Cardiac fibroblast (primary cell): ENCODE measurements at regions not wholly inside any gene's neighbourhood (a gene's known extent, or its start where the extent isn't known, plus 50 kb on each side); places are given as distances from the start of the nearest gene placed in this dataset.
A peak's percentile ranks its signal among the peaks of the same experiment; 100 is the strongest.

Experiments used
- DNase-seq, 2 donors: peaks; one replicate each; pipeline versions ENCODE4 v3.0.0 to v3.0.0-alpha.2; 2010; ENCODE audit warnings: low read depth in 2 of 2
- H3K4me3 ChIP-seq, 2 donors: replicated peaks in 1 of 2; 1 replicate in 1 of 2; 2 replicates in 1 of 2; pipeline ENCODE4 v1.5.1; 2011; ENCODE audit warnings: low read depth in 2 of 2, low read length in 2 of 2, mild to moderate bottlenecking in 2 of 2, moderate library complexity in 1 of 2
- TF ChIP-seq, protein P1 (sequence below): IDR thresholded peaks from one replicate; pipeline ENCODE4 v1.5.1; 2011; ENCODE audit warnings: low read depth, mild to moderate bottlenecking, low read length, inconsistent platforms

DNA sequence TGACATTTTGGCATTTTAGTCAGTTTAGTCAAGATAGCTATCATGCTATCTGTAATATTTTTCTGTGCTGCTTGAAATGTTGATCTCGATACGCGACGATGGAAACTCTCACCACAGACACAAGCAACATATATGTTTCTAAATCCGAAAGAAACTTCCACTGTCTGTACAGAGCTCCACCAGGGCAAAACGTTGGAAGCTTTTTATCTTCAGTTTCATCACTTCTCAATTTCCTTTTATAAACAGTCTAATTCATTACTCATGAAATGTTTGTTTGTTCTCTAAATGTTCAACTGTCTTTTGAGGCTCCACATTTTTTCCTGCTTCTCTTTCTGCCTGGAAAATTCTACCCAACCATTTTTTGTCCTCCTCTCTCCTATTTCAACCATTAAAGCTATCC is 737.6 kb downstream of the SLC16A7 start:
- DNase-seq = peak; percentile 3 to 43
- TF ChIP-seq, protein P1, sequence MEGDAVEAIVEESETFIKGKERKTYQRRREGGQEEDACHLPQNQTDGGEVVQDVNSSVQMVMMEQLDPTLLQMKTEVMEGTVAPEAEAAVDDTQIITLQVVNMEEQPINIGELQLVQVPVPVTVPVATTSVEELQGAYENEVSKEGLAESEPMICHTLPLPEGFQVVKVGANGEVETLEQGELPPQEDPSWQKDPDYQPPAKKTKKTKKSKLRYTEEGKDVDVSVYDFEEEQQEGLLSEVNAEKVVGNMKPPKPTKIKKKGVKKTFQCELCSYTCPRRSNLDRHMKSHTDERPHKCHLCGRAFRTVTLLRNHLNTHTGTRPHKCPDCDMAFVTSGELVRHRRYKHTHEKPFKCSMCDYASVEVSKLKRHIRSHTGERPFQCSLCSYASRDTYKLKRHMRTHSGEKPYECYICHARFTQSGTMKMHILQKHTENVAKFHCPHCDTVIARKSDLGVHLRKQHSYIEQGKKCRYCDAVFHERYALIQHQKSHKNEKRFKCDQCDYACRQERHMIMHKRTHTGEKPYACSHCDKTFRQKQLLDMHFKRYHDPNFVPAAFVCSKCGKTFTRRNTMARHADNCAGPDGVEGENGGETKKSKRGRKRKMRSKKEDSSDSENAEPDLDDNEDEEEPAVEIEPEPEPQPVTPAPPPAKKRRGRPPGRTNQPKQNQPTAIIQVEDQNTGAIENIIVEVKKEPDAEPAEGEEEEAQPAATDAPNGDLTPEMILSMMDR = no peak

DNA sequence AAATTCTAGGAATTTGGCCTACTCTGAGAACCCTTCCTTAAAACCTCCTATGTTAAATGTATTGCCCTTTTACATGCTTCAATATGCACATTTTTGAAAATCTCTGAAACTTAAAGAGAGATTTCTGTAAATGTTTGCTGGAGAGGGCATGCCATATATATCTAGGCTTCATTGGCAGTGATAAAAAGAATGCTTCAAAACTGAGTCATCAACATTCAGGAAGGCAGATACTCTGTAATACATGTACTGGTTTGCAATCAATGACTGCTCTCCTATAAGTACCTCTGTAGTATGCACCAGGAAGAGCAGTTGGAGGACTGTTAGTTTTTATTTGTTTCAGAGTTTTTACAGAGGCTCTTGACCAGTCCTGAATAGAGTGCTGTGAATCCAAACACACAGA is 739.9 kb downstream of the SLC16A7 start:
- DNase-seq = peak; percentile 37 to 58
- no peak overlapping the region for H3K4me3 ChIP-seq
- TF ChIP-seq, protein P1 = no peak

More for the DNA sequence above, 737.6 kb downstream of the SLC16A7 start:
- H3K4me3 ChIP-seq = no peak overlapping the region

DNA sequence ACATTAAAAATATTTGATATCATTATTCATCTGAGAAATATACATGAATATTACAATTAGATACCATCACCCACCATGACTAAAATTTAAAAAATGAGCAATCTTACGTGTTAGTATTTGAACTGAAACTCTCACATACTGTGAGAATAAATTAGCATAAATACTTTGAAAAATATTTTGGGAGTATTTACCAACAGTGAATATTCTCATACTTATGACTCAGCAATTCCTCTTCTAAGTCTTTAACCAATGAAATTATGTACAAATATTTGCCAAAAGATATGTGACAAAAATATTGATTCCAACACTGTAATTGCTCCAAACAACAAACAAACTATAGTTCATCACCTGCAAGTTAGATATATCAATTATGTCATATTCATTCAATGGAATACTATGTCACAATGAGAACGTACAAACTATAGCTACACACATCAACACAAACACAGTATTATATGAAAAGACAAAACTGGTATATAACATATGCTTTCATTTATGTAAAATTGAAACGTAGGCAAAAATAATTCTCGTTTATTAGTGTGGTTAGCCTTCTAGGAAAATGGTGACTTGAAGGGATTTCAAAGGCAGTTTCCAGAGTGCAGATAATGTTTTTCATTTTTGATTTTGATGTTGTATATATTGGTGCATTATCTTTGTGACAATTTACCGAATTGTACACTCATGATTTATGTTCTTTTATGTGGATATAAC is 742.2 kb downstream of the SLC16A7 start:
- DNase-seq = peak in 1 of 2 donors; percentile 1
- H3K4me3 ChIP-seq = no peak overlapping the region
- TF ChIP-seq, protein P1 = no peak

DNA sequence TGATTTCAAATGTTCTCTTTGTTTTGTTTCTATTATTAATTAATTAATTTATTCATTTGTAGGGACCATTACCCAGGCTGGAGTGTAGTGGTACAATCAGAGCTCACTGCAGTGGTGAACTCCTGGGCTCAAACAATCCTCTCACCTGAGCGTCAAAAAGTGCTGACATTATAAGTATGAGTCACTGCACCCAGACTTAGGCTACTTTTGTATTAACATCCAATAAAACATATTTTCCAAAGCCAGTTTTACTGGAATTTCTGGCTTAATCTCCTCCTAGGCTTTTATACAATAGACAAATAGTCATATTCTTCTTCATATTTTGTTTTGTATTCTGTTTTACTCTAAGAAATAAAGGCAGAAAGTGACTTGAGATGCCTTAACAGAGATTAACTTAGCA is 749.6 kb downstream of the SLC16A7 start:
- TF ChIP-seq, protein P1 = no peak
- no peak overlapping the region for H3K4me3 ChIP-seq
- no peak for DNase-seq

DNA sequence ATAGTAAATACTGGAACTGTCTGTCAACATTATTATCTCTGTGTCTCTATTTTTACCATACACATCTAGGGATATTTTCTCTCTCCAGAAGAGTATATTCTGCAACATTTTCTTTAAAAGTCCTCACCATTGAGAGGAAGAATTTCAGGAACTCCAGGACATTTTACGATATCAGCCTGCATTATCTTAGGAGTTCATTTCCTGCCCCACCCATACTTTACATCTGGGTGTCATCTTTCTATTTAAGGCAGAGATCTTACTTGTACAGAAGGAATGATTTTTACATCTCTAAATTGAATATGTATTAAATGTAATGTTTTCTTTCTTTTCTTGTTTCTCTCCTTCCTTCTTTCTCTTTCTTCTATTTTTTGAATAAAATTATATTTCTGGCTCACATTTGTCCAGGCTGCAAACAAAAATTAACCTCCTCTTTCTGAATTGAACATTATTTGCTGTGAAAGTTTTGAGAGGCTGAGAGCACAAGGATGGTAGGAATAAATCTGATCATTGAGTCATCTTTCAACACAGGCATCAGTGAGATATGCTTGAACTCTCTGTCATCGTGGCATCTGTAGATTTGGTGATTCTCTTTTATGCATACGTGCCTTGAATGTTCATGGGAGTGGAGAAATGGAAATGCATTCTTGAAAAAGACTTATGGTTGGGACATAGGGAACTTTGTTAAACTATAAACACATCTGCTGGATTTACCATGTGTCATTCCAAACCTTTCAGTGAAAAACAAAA is 753.6 kb downstream of the SLC16A7 start:
- DNase-seq = no peak
- TF ChIP-seq, protein P1 = no peak
- no peak overlapping the region for H3K4me3 ChIP-seq

DNA sequence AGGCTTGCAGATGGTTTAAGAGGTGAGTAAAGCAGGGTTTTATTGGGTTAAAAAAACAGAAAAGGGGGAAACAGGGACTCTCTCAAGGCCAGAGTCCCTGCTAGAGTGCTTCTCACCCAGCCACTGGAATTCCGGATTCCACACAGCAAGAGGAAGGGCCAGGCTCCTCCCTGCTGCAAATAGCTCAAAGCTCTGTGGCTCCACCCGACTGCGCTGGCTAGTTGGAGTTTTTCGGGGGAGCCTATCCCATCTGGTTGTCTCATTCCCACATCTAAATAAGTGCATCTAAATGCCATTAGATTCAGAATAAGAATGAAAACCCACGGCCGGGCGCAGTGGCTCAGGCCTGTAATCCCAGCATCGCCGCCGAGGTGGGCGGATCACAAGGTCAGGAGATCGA is 791.5 kb downstream of the SLC16A7 start:
- no peak overlapping the region for H3K4me3 ChIP-seq
- TF ChIP-seq, protein P1 = no peak
- DNase-seq = no peak
